OCI-LY7 (cell line): ENCODE measurements at regions not wholly inside any gene's neighbourhood (a gene's known extent, or its start where the extent isn't known, plus 50 kb on each side); places are given as distances from the start of the nearest gene placed in this dataset.
A peak's percentile ranks its signal among the peaks of the same experiment; 100 is the strongest.

ENCODE experiments used
- BruUV-seq: library from RNA; stranded (reverse); fragments of 400-500 nt; replicated peaks from 2 replicates; lab custom pipeline; 2021; lab: Mats Ljungman, UMichigan
- CTCF ChIA-PET: fragments of 300-600 bp; sonication (Branson Sonifier 250); formaldehyde crosslinking; loops from one replicate; lab custom pipeline; 2022; ENCODE audit warnings: antibody characterized with exemption; ENCODE audit not compliant: unreplicated experiment; lab: Charles Lee
- POLR2A ChIA-PET: fragments of 300-600 bp; sonication (Branson Sonifier 250); formaldehyde crosslinking; loops from one replicate; lab custom pipeline; 2022; ENCODE audit warnings: antibody characterized with exemption; lab: Charles Lee
- DNase-seq: peaks from one replicate; pipeline ENCODE4 v3.0.0-alpha.2; 2015; ENCODE audit warnings: low spot score
- H2AFZ ChIP-seq: fragments of 200-600 bp; sonication (generic), shearing (Covaris generic); 2 replicates; pipeline ENCODE4 v1.6.1; 2014; ENCODE audit warnings: mild to moderate bottlenecking, antibody characterized with exemption, low read length, moderate library complexity
- H3K27ac ChIP-seq: fragments of 200-600 bp; sonication (generic); 2 replicates; pipeline ENCODE4 v1.5.1; 2014; ENCODE audit warnings: mixed run types, low read depth, mild to moderate bottlenecking, moderate library complexity, low read length, inconsistent platforms; ENCODE audit not compliant: poor library complexity, severe bottlenecking
- H3K36me3 ChIP-seq: fragments of 200-600 bp; sonication (generic); 2 replicates; pipeline ENCODE4 v1.6.1; 2014; ENCODE audit warnings: mild to moderate bottlenecking, antibody characterized with exemption, low read length, moderate library complexity, mixed read lengths; ENCODE audit not compliant: insufficient read depth
- H3K4me1 ChIP-seq: fragments of 200-600 bp; sonication (generic); 2 replicates; pipeline ENCODE4 v1.5.1; 2014; ENCODE audit warnings: mild to moderate bottlenecking, low read length; ENCODE audit not compliant: insufficient read depth, poor library complexity, severe bottlenecking
- H3K4me2 ChIP-seq: fragments of 200-600 bp; sonication (generic); 2 replicates; pipeline ENCODE4 v1.6.1; 2014; ENCODE audit warnings: mild to moderate bottlenecking, low read length
- H3K4me3 ChIP-seq: fragments of 200-600 bp; sonication (generic); 2 replicates; pipeline ENCODE4 v1.5.1; 2014; ENCODE audit warnings: mild to moderate bottlenecking, low read depth, low read length; ENCODE audit not compliant: poor library complexity, severe bottlenecking
- H3K79me2 ChIP-seq: fragments of 200-600 bp; sonication (generic); 2 replicates; pipeline ENCODE4 v1.6.1; 2016; ENCODE audit warnings: low read depth, mild to moderate bottlenecking, low read length, moderate library complexity, mixed read lengths; ENCODE audit not compliant: insufficient read depth
- H3K9me2 ChIP-seq: fragments of 200-600 bp; sonication (generic); 2 replicates; pipeline ENCODE4 v1.6.1; 2016; ENCODE audit warnings: mild to moderate bottlenecking, low read length, mixed read lengths; ENCODE audit not compliant: insufficient read depth
- H3K9me3 ChIP-seq: fragments of 200-600 bp; sonication (generic); 2 replicates; pipeline ENCODE4 v1.6.1; 2014; ENCODE audit warnings: mild to moderate bottlenecking, mixed run types, low read length, mixed read lengths
- H4K20me1 ChIP-seq: fragments of 200-600 bp; sonication (generic); 2 replicates; pipeline ENCODE4 v1.6.1; 2014; ENCODE audit warnings: mild to moderate bottlenecking, antibody characterized with exemption, low read length, moderate library complexity, mixed read lengths; ENCODE audit not compliant: insufficient read depth
- EZH2phosphoT487 ChIP-seq: fragments of 200-600 bp; sonication (generic); IDR thresholded peaks from 2 replicates; pipeline ENCODE4 v1.6.1; 2018; ENCODE audit warnings: low read depth, borderline replicate concordance, mild to moderate bottlenecking, mixed run types, antibody characterized with exemption, low read length, moderate library complexity, mixed read lengths
- intact Hi-C: fragments of 100-400 bp; cut with micrococcal nuclease; formaldehyde crosslinking; loops from one replicate; pipeline ENCODE4 v1.10.0; 2022; ENCODE audit not compliant: unreplicated experiment
- TF ChIP-seq, protein P1 (sequence below): fragments of 200-600 bp; sonication (generic); conservative IDR thresholded peaks from 2 replicates; pipeline ENCODE4 v1.5.1; 2014; ENCODE audit warnings: mild to moderate bottlenecking, antibody characterized with exemption, low read length, moderate library complexity, mixed read lengths

DNA sequence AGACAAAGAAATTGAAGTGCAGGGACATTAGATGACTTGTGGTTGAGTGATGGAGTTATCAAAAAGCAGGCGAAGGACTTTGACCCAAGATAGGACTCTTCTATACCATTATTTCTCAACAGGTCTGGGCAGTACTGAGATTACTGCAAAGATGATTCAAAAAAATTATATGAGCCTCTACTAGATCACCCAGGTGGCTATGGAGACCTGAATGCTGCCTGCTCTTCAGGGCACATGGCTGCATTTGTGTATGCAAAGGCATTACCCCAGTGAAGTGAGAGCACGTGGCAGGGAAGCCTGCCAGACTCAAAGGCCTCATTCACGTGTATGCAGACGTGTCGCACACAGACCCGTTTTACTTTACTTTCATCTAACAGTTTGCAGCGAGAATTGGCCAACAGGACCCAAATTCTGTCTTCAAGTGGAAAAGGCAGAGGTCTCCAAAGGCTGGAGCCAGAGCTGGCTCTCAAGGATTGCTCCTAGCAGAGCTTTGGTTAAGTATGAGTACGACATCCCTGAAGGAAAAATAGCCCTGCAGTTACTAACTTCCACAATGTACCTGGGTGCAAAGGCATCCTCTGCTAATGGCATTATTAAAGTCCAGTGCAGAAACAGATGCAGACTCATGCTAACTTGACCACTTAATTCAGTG, 113.8 kb upstream of the ARMC2 start:
- ChIA-PET CTCF (interaction anchor here (0.6 kb wide), 2 partner anchors 34 to 41 kb away, joined by 3 read pairs; no protein-coding TSS in a partner anchor), POLR2A (no interaction called here)
- H3K36me3 ChIP-seq, result no peaks in the 10 kb centered on the region
- intact Hi-C loops, result no loop called here
- H3K4me3 ChIP-seq, result no peak overlapping the region
- TF ChIP-seq, protein P1, sequence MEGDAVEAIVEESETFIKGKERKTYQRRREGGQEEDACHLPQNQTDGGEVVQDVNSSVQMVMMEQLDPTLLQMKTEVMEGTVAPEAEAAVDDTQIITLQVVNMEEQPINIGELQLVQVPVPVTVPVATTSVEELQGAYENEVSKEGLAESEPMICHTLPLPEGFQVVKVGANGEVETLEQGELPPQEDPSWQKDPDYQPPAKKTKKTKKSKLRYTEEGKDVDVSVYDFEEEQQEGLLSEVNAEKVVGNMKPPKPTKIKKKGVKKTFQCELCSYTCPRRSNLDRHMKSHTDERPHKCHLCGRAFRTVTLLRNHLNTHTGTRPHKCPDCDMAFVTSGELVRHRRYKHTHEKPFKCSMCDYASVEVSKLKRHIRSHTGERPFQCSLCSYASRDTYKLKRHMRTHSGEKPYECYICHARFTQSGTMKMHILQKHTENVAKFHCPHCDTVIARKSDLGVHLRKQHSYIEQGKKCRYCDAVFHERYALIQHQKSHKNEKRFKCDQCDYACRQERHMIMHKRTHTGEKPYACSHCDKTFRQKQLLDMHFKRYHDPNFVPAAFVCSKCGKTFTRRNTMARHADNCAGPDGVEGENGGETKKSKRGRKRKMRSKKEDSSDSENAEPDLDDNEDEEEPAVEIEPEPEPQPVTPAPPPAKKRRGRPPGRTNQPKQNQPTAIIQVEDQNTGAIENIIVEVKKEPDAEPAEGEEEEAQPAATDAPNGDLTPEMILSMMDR, result no peak
- TF ChIP-seq EZH2phosphoT487, result no peak
- H3K9me3 ChIP-seq, result no peaks in the 10 kb centered on the region
- BruUV-seq, result no TSS peak
- H3K27ac ChIP-seq, result no peak overlapping the region
- peaks cover 18% of the 10 kb centered on the region for H3K4me1 ChIP-seq
- H3K79me2 ChIP-seq, result no peaks in the 10 kb centered on the region
- no peaks in the 10 kb centered on the region for H4K20me1 ChIP-seq
- no peak overlapping the region for H2AFZ ChIP-seq
- DNase-seq, result peak; percentile 8
- H3K4me2 ChIP-seq, result no peak overlapping the region; the same call in 1 of the 2 replicates
- no peaks in the 10 kb centered on the region for H3K9me2 ChIP-seq

DNA sequence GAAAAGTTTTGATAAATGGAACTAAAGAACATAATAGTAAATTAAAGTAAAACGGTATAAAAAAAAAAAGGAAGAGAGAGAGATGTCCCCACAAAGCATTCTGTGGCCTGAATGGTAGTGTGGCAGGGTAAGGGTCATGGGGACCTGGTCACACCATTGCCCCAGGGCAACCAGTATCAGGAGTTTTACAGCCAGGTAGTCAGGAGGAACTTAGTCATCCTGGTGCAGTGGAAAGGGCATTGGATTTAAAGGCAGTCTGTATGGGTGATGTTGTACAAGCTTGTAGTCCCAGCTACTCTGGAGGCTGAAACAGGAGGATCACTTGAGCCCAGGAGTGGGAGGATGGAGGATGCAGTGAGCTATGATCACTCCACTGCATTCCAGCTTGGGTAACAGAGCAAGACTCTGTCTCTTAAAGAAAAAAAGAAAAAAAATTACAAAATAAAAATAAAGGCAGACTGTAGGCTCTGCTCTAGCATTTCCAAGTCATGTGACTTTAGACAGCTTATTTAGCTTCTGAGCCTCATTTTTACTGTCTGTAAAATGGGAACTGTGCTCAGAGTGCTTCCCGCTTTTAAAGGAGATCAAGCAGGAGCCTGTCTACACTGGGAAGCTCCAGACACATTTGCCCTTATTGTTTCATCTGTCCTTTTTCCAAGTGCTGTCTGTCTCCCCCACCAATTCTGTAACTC, 112.8 kb upstream of the ARMC2 start:
- Histone ChIP-seq H2AFZ (no peak overlapping the region), H3K36me3 (no peaks in the 10 kb centered on the region), H3K4me2 (no peak overlapping the region), H3K9me3 (no peaks in the 10 kb centered on the region), H3K79me2 (no peaks in the 10 kb centered on the region), H3K9me2 (no peaks in the 10 kb centered on the region), H3K27ac (no peak overlapping the region), H4K20me1 (no peaks in the 10 kb centered on the region), H3K4me3 (no peak overlapping the region), H3K4me1 (peaks cover 18% of the 10 kb centered on the region)
- TF ChIP-seq, protein P1, result no peak
- TF ChIP-seq EZH2phosphoT487, result no peak
- no TSS peak for BruUV-seq
- no peak for DNase-seq
- intact Hi-C loops, result no loop called here
- CTCF ChIA-PET, result no interaction called here
- POLR2A ChIA-PET, result interaction anchor here (0.6 kb wide), 1 partner anchor 277 kb away, joined by 3 read pairs; no protein-coding TSS in a partner anchor

DNA sequence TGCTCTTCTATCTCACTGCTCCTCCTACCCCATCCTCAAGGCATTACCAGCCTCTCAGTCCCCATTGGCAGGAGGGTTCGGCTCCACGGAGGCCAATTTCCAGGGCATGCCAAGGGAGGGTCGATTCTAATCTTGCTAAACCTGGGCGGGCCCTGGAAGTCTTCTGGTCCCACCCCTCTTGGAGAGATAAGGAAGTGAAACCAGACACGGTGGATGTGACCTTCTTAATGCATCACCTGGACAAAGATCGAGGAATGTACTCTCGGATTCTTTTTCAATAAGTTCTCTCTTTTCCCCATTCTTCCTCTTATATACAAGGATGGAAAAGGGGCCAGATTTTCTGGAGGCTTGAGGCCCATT, 112.2 kb upstream of the ARMC2 start:
- no peaks in the 10 kb centered on the region for H3K9me2 ChIP-seq
- H4K20me1 ChIP-seq, result no peaks in the 10 kb centered on the region
- no peak overlapping the region for H2AFZ ChIP-seq
- no TSS peak for BruUV-seq
- no peak overlapping the region for H3K27ac ChIP-seq
- H3K4me3 ChIP-seq, result no peak overlapping the region
- no peak for DNase-seq
- TF ChIP-seq, protein P1, result no peak
- no peak for TF ChIP-seq EZH2phosphoT487
- H3K4me1 ChIP-seq, result peaks cover 18% of the 10 kb centered on the region
- no peaks in the 10 kb centered on the region for H3K36me3 ChIP-seq
- H3K9me3 ChIP-seq, result no peaks in the 10 kb centered on the region
- H3K4me2 ChIP-seq, result no peak overlapping the region
- no peaks in the 10 kb centered on the region for H3K79me2 ChIP-seq
- ChIA-PET POLR2A (interaction anchor here (0.6 kb wide), 1 partner anchor 277 kb away, joined by 3 read pairs; no protein-coding TSS in a partner anchor), CTCF (no interaction called here)
- intact Hi-C loops, result no loop called here
